A673 (cell line): ENCODE measurements at regions not wholly inside any gene's neighbourhood (a gene's known extent, or its start where the extent isn't known, plus 50 kb on each side); places are given as distances from the start of the nearest gene placed in this dataset.

Experiments used
- BruUV-seq: library from RNA; stranded (reverse); fragments of 400-500 nt; replicated peaks from 2 replicates; lab custom pipeline; 2021; lab: Mats Ljungman, UMichigan
- CTCF ChIA-PET: fragments of 300-600 bp; sonication (Branson Sonifier 250); formaldehyde crosslinking; loops from one replicate; lab custom pipeline; 2022; ENCODE audit warnings: antibody characterized with exemption; lab: Charles Lee
- POLR2A ChIA-PET: fragments of 300-600 bp; sonication (Branson Sonifier 250); formaldehyde crosslinking; loops from one replicate; lab custom pipeline; 2022; ENCODE audit warnings: antibody characterized with exemption; ENCODE audit not compliant: low non-redundant PET; lab: Charles Lee
- DNase-seq: peaks from one replicate; pipeline ENCODE4 v3.0.0-alpha.2; 2015; ENCODE audit warnings: low spot score
- H3K27ac ChIP-seq: fragments of 200-600 bp; sonication (generic); 2 replicates; pipeline ENCODE4 v1.5.1; 2016; ENCODE audit warnings: mixed run types, low read depth, mild to moderate bottlenecking, mixed read lengths, antibody characterized with exemption, low read length; ENCODE audit not compliant: poor library complexity, severe bottlenecking
- H3K27me3 ChIP-seq: fragments of 200-600 bp; sonication (generic); replicated peaks from 2 replicates; pipeline ENCODE4 v1.6.1; 2017; ENCODE audit warnings: mixed run types, low read depth, mild to moderate bottlenecking, mixed read lengths, antibody characterized with exemption, low read length; ENCODE audit not compliant: insufficient read depth, poor library complexity
- H3K36me3 ChIP-seq: fragments of 200-600 bp; sonication (generic); 2 replicates; pipeline ENCODE4 v1.6.1; 2016; ENCODE audit warnings: mixed run types, mild to moderate bottlenecking, mixed read lengths, antibody characterized with exemption, low read length; ENCODE audit not compliant: insufficient read depth, poor library complexity, severe bottlenecking
- H3K4me1 ChIP-seq: fragments of 200-600 bp; sonication (generic); 2 replicates; pipeline ENCODE4 v1.6.1; 2017; ENCODE audit warnings: mixed run types, mild to moderate bottlenecking, mixed read lengths, antibody characterized with exemption, low read length; ENCODE audit not compliant: insufficient read depth, poor library complexity, severe bottlenecking
- H3K4me3 ChIP-seq: fragments of 200-600 bp; sonication (generic); 2 replicates; pipeline ENCODE4 v1.5.1; 2016; ENCODE audit warnings: low read depth, mixed run types, mild to moderate bottlenecking, mixed read lengths, low read length; ENCODE audit not compliant: poor library complexity, severe bottlenecking
- H3K9me3 ChIP-seq: fragments of 200-600 bp; sonication (generic); 2 replicates; pipeline ENCODE4 v1.6.1; 2016; ENCODE audit warnings: mixed run types, low read depth, mild to moderate bottlenecking, mixed read lengths, antibody characterized with exemption, low read length; ENCODE audit not compliant: poor library complexity, severe bottlenecking
- CTCF ChIP-seq: fragments of 300-800, 200-600 bp; sonication (generic); conservative IDR thresholded peaks from 2 replicates; pipeline ENCODE4 v1.5.1; 2017; ENCODE audit warnings: low read depth, mild to moderate bottlenecking, antibody characterized with exemption, low read length, moderate library complexity, mixed read lengths
- EZH2 ChIP-seq: fragments of 200-600 bp; sonication (generic); IDR thresholded peaks from 2 replicates; pipeline ENCODE4 v1.6.1; 2017; ENCODE audit warnings: borderline replicate concordance, low read depth, mild to moderate bottlenecking, mixed read lengths, antibody characterized with exemption, low read length; ENCODE audit not compliant: poor library complexity, severe bottlenecking
- intact Hi-C: fragments of 100-400 bp; cut with micrococcal nuclease; formaldehyde crosslinking; loops from one replicate; pipeline ENCODE4 v1.10.0; 2022; ENCODE audit not compliant: unreplicated experiment

- Histone ChIP-seq H3K36me3 (no peaks in the 10 kb centered on the region), H3K4me1 (no peaks in the 10 kb centered on the region), H3K9me3 (no peaks in the 10 kb centered on the region), H3K27me3 (no peaks in the 10 kb centered on the region), H3K27ac (no peak overlapping the region), H3K4me3 (no peak overlapping the region)
- ChIA-PET POLR2A (no interaction called here), CTCF (interaction anchor here (0.5 kb wide), 1 partner anchor 71 kb away, joined by 5 read pairs; no protein-coding TSS in a partner anchor)
- intact Hi-C loops: no loop called here
- DNase-seq: peak; percentile 42
- no TSS peak for BruUV-seq
- TF ChIP-seq CTCF (no peak), EZH2 (no peak)
These were observed 173.2 kb downstream of the BRMS1L start for GRCh38 chr14:35999294-35999693.

- no peaks in the 10 kb centered on the region for H3K9me3 ChIP-seq
- ChIA-PET CTCF (no interaction called here), POLR2A (no interaction called here)
- no peak for DNase-seq
- no TSS peak for BruUV-seq
- no peak overlapping the region for H3K4me3 ChIP-seq
- no peak overlapping the region for H3K27ac ChIP-seq
- no peaks in the 10 kb centered on the region for H3K27me3 ChIP-seq
- intact Hi-C loops: no loop called here
- TF ChIP-seq CTCF (no peak), EZH2 (no peak)
- H3K36me3 ChIP-seq: no peaks in the 10 kb centered on the region
- H3K4me1 ChIP-seq: no peaks in the 10 kb centered on the region
These were observed 172.2 kb downstream of the BRMS1L start for GRCh38 chr14:35998303-35998702.

GRCh38 chr14:35993684-35993960 is 167.5 kb downstream of the BRMS1L start:
- Histone ChIP-seq H3K36me3 (no peaks in the 10 kb centered on the region), H3K9me3 (no peaks in the 10 kb centered on the region), H3K27me3 (no peaks in the 10 kb centered on the region), H3K27ac (no peak overlapping the region), H3K4me3 (no peak overlapping the region), H3K4me1 (no peaks in the 10 kb centered on the region)
- ChIA-PET POLR2A (no interaction called here), CTCF (no interaction called here)
- intact Hi-C loops: no loop called here
- TF ChIP-seq EZH2: no peak
- no peak for TF ChIP-seq CTCF
- BruUV-seq: no TSS peak
- peak; percentile 19 for DNase-seq
